Endothelial cell of umbilical vein (primary cell): ENCODE measurements at regions not wholly inside any gene's neighbourhood (a gene's known extent, or its start where the extent isn't known, plus 50 kb on each side); places are given as distances from the start of the nearest gene placed in this dataset.

Experiments used
- BruUV-seq: library from RNA; stranded (reverse); fragments of 400-500 nt; replicated peaks from 2 replicates; lab custom pipeline; 2021; lab: Mats Ljungman, UMichigan
- CTCF ChIA-PET: fragments of 300-600, 350-600 bp; sonication (Branson Sonifier 250); formaldehyde crosslinking; loops from one replicate; lab custom pipeline; 2021; ENCODE audit warnings: antibody characterized with exemption, inconsistent platforms; lab: Charles Lee
- POLR2A ChIA-PET: fragments of 300-600, 350-600 bp; sonication (Branson Sonifier 250); formaldehyde crosslinking; loops from one replicate; lab custom pipeline; 2021; ENCODE audit warnings: antibody characterized with exemption, inconsistent platforms; lab: Charles Lee
- DNase-seq: peaks from one replicate; pipeline ENCODE4 v3.0.0-alpha.2; 2011; ENCODE audit warnings: low read depth, low spot score
- FAIRE-seq: peaks from 2 replicates; lab custom pipeline; 2011; peaks lifted over from hg19 to GRCh38; lab: Jason Lieb, UNC
- H2AFZ ChIP-seq: 2 replicates; pipeline ENCODE4 v1.6.0; 2012; ENCODE audit warnings: low read depth, low read length, control low read depth, inconsistent platforms
- H3K27ac ChIP-seq: 2 replicates; pipeline ENCODE4 v1.5.1; 2011; ENCODE audit warnings: low read depth, mild to moderate bottlenecking, control low read depth, low read length, moderate library complexity; ENCODE audit not compliant: insufficient read depth
- H3K27me3 ChIP-seq, 2 experiments: 2 replicates each; pipeline versions ENCODE4 v1.6.0 to v1.6.1; 2011; ENCODE audit warnings: low read length in 2 of 2, mixed read lengths in 1 of 2; ENCODE audit not compliant: control insufficient read depth in 2 of 2, insufficient read depth in 2 of 2
- H3K36me3 ChIP-seq, 2 experiments: 2 replicates in 1 of 2; 3 replicates in 1 of 2; pipeline ENCODE4 v1.5.1; 2011; ENCODE audit warnings: low read length in 2 of 2, mild to moderate bottlenecking in 1 of 2, moderate library complexity in 1 of 2; ENCODE audit not compliant: control insufficient read depth in 2 of 2, insufficient read depth in 2 of 2; ENCODE audit errors: extremely low read depth in 1 of 2
- H3K4me1 ChIP-seq: 3 replicates; pipeline ENCODE4 v1.5.1; 2011; ENCODE audit warnings: mild to moderate bottlenecking, low read length; ENCODE audit not compliant: control insufficient read depth, insufficient read depth; ENCODE audit errors: extremely low read depth
- H3K4me2 ChIP-seq: 2 replicates; pipeline ENCODE4 v1.6.1; 2011; ENCODE audit warnings: low read length, control low read depth, mixed read lengths; ENCODE audit not compliant: insufficient read depth
- H3K4me3 ChIP-seq, 3 experiments: fragments of 200-600 bp in 1 of 3; sonication (generic), shearing (Covaris generic) in 1 of 3; replicated peaks in 1 of 3; 2 replicates each; pipeline ENCODE4 v1.5.1; 2011 to 2016; ENCODE audit warnings: control low read depth in 3 of 3, low read length in 3 of 3, mild to moderate bottlenecking in 2 of 3, inconsistent platforms in 1 of 3, low read depth in 1 of 3, moderate library complexity in 1 of 3; ENCODE audit not compliant: insufficient read depth in 1 of 3
- H3K79me2 ChIP-seq: 2 replicates; pipeline ENCODE4 v1.6.0; 2012; ENCODE audit warnings: low read length, inconsistent platforms; ENCODE audit not compliant: control insufficient read depth, insufficient read depth
- H3K9ac ChIP-seq: replicated peaks from 2 replicates; pipeline ENCODE3; 2011; ENCODE audit warnings: low read length, control low read depth; ENCODE audit not compliant: insufficient read depth; ENCODE audit errors: extremely low read depth
- H3K9me1 ChIP-seq: replicated peaks from 3 replicates; pipeline ENCODE4 v1.6.0; 2011; ENCODE audit warnings: mild to moderate bottlenecking, low read length; ENCODE audit not compliant: control insufficient read depth, insufficient read depth; ENCODE audit errors: extremely low read depth
- H3K9me3 ChIP-seq: replicated peaks from 2 replicates; pipeline ENCODE4 v1.5.1; 2012; ENCODE audit warnings: low read length, inconsistent platforms; ENCODE audit not compliant: control insufficient read depth, insufficient read depth
- H4K20me1 ChIP-seq: replicated peaks from 2 replicates; pipeline ENCODE3; 2011; ENCODE audit warnings: mild to moderate bottlenecking, low read length; ENCODE audit not compliant: control insufficient read depth, insufficient read depth; ENCODE audit errors: extremely low read depth
- EZH2 ChIP-seq: IDR thresholded peaks from 2 replicates; pipeline ENCODE4 v1.6.1; 2012; ENCODE audit warnings: borderline replicate concordance, low read depth, mild to moderate bottlenecking, moderate library complexity, low read length, inconsistent platforms; ENCODE audit not compliant: severe bottlenecking
- FOS ChIP-seq: IDR thresholded peaks from 2 replicates; pipeline ENCODE4 v1.6.1; 2011; ENCODE audit warnings: mild to moderate bottlenecking, low read length, moderate library complexity, borderline replicate concordance; ENCODE audit not compliant: insufficient read depth
- GATA2 ChIP-seq: IDR thresholded peaks from 2 replicates; pipeline ENCODE4 v1.7.0; 2011; ENCODE audit warnings: low read depth, mild to moderate bottlenecking, moderate library complexity, mixed read lengths, low read length; ENCODE audit not compliant: insufficient read length, insufficient read depth
- JUN ChIP-seq: IDR thresholded peaks from 2 replicates; pipeline ENCODE4 v1.6.1; 2011; ENCODE audit warnings: borderline replicate concordance, low read depth; ENCODE audit not compliant: insufficient read length, insufficient read depth
- MYC ChIP-seq: IDR thresholded peaks from one replicate; pipeline ENCODE4 v1.6.1; 2011; ENCODE audit warnings: mild to moderate bottlenecking, low read depth, low read length
- POLR2A ChIP-seq: IDR thresholded peaks from 2 replicates; pipeline ENCODE4 v1.6.1; 2012; ENCODE audit warnings: low read depth, mild to moderate bottlenecking, control low read depth, low read length
- POLR2AphosphoS5 ChIP-seq: IDR thresholded peaks from 2 replicates; pipeline ENCODE4 v1.6.1; 2012; ENCODE audit warnings: low read depth, mild to moderate bottlenecking, control low read depth, low read length, moderate library complexity; ENCODE audit not compliant: insufficient read depth
- dilution Hi-C: fragments of 300-500 bp; cut with MboI; formaldehyde crosslinking; loops from one replicate; pipeline ENCODE4 v1.15.0; 2019; ENCODE audit warnings: low sequenced_read_pairs; ENCODE audit not compliant: extremely low pct_ligation_motif_present
- intact Hi-C: fragments of 100-400 bp; cut with micrococcal nuclease; formaldehyde crosslinking; loops from one replicate; pipeline ENCODE4 v1.10.0; 2022
- TF ChIP-seq, protein P1 (sequence below): IDR thresholded peaks from 2 replicates; pipeline ENCODE4 v1.6.1; 2011; ENCODE audit not compliant: insufficient read depth, insufficient read length
- TF ChIP-seq, protein P2 (sequence below), 2 donors: IDR thresholded peaks; 1 replicate in 1 of 2; 2 replicates in 1 of 2; pipeline ENCODE4 v1.5.1; 2011; ENCODE audit warnings: low read length in 2 of 2, mild to moderate bottlenecking in 2 of 2, moderate library complexity in 2 of 2, control low read depth in 1 of 2, inconsistent platforms in 1 of 2, low read depth in 1 of 2; ENCODE audit not compliant: insufficient read depth in 1 of 2; ENCODE audit errors: extremely low read depth in 1 of 2

GRCh38 chr1:79655876-79656275 lies 649.3 kb upstream of the ADGRL4 start:
- no peaks in the 10 kb centered on the region for H3K4me1 ChIP-seq
- no peaks in the 10 kb centered on the region for H3K9me1 ChIP-seq
- no peaks in the 10 kb centered on the region for H3K27me3 ChIP-seq
- no TSS peak for BruUV-seq
- ChIA-PET POLR2A (no interaction called here), CTCF (no interaction called here)
- H4K20me1 ChIP-seq = no peaks in the 10 kb centered on the region
- no peak overlapping the region for H2AFZ ChIP-seq
- no peak overlapping the region for H3K27ac ChIP-seq
- FAIRE-seq (no peak), DNase-seq (no peak)
- TF ChIP-seq, protein P1, sequence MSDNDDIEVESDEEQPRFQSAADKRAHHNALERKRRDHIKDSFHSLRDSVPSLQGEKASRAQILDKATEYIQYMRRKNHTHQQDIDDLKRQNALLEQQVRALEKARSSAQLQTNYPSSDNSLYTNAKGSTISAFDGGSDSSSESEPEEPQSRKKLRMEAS = no peak
- TF ChIP-seq JUN (no peak), EZH2 (no peak), POLR2A (no peak), MYC (no peak), POLR2AphosphoS5 (no peak), FOS (no peak), GATA2 (no peak)
- TF ChIP-seq, protein P2, sequence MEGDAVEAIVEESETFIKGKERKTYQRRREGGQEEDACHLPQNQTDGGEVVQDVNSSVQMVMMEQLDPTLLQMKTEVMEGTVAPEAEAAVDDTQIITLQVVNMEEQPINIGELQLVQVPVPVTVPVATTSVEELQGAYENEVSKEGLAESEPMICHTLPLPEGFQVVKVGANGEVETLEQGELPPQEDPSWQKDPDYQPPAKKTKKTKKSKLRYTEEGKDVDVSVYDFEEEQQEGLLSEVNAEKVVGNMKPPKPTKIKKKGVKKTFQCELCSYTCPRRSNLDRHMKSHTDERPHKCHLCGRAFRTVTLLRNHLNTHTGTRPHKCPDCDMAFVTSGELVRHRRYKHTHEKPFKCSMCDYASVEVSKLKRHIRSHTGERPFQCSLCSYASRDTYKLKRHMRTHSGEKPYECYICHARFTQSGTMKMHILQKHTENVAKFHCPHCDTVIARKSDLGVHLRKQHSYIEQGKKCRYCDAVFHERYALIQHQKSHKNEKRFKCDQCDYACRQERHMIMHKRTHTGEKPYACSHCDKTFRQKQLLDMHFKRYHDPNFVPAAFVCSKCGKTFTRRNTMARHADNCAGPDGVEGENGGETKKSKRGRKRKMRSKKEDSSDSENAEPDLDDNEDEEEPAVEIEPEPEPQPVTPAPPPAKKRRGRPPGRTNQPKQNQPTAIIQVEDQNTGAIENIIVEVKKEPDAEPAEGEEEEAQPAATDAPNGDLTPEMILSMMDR (IDR thresholded peaks at IDR 0.05; ENCODE audit: extremely low read depth in 1 of 2, insufficient read depth in 1 of 2, low read depth in 1 of 2, low read length in 2 of 2) = no peak
- dilution Hi-C loops (no loop called here), intact Hi-C loops (no loop called here)
- H3K36me3 ChIP-seq = no peaks in the 10 kb centered on the region
- no peak overlapping the region for H3K9ac ChIP-seq
- H3K4me3 ChIP-seq = no peak overlapping the region
- H3K4me2 ChIP-seq = no peak overlapping the region
- H3K9me3 ChIP-seq = no peaks in the 10 kb centered on the region
- H3K79me2 ChIP-seq = no peaks in the 10 kb centered on the region
